GM12892 (cell line): ENCODE measurements at regions not wholly inside any gene's neighbourhood (a gene's known extent, or its start where the extent isn't known, plus 50 kb on each side); places are given as distances from the start of the nearest gene placed in this dataset.

Experiments
- DNase-seq: peaks from one replicate; pipeline ENCODE4 v3.0.0; 2011; ENCODE audit not compliant: insufficient read length
- FAIRE-seq: peaks from 2 replicates; lab custom pipeline; 2011; peaks lifted over from hg19 to GRCh38; lab: Jason Lieb, UNC
- POLR2A ChIP-seq: IDR thresholded peaks from 2 replicates; pipeline ENCODE4 v1.6.1; 2011; ENCODE audit warnings: low read depth, low read length, control low read depth
- POLR2AphosphoS5 ChIP-seq: IDR thresholded peaks from 2 replicates; pipeline ENCODE4 v1.6.1; 2011; ENCODE audit warnings: low read depth, low read length, control low read depth
- TAF1 ChIP-seq: IDR thresholded peaks from 2 replicates; pipeline ENCODE4 v1.6.1; 2011; ENCODE audit warnings: low read depth, mild to moderate bottlenecking, control low read depth, low read length, borderline replicate concordance

DNA sequence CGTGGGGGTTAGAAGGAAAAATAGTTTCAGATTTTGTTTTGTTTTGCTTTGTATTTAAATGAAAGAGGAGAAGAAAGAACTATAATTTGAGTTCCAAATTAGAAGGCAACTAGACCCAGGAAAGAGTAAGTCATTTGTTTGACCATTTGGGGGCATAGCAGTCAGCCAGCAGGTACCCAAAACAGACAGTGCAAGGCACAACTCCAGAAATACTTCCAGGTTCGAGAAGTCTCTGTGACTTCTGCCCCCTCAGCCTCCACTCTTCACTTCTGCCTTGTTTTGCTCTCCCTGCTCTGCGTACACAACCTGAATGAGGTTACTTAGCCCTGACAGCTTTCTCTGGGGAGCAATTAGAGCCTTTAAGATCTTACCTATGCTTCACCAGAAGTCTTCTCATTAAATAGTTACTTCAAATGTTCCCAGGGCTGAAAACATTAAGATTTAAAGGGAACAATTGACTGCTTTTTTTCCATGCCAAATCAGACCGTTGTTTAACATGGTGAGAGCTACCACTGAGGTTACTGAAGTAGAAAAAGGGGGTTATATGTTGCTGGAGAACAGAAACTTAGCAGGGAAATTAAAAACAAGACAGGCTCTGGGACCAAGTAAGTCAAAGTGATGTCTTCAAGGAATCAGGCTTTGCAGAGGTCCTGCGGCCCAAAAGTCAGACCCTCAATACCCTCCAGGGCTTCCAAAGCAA, 216.9 kb downstream of the BCL11A start:
- DNase-seq, result no peak
- TF ChIP-seq POLR2A (no peak), POLR2AphosphoS5 (no peak), TAF1 (no peak)
- FAIRE-seq, result peak; percentile 80

DNA sequence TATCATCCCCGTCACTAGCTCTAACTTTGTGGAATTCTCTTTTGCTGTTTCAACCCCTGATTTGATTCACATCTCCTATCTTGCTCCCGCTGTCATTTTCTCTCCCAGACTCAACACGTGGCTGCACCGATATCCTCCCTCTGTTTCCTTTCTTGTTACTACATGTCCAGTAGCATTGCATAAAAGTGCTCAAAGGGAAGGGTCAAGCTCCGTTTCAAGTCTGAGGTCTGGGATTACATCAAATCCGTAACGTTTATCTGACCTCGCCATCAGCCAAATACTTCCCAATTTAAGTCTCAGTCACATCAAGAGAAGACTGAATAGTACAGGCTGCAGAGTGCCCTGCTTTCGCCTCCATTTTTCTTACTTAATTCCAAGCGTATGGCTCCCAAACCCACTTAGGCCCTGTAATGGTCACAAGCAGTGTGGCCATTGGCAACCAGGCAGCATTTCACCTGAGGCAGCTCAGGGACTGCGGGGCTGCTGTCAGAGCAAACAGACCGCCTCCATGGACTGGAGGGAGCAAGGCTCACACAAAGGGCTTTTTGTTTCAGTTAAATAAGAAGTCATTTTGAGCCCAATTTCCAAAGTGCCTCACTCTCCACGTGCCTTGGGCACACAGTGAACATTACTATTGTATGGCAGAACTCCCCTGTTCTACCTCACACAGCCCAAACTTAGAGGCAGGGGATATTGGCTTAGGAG, 217.8 kb downstream of the BCL11A start:
- no peak for FAIRE-seq
- TF ChIP-seq POLR2AphosphoS5 (no peak), TAF1 (no peak), POLR2A (no peak)
- no peak for DNase-seq

DNA sequence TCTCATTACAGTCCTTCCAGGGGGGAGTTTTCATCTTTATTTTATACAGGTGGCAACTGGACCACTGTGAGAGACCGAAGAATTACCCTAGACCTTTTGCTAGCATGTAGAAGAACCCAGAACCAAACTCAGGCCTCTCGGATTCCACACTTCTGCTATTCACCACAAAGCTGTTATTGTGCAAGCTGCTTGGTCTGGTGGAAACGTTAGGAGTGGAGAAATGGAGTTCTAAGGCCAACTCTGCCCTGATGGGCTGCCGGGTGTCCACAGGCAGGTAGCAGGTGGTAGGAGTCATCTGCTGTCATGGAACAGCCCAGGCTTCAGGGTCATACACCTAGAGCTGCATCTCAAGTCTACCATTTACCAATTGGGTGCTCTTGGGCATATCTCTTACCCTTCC, 218.8 kb downstream of the BCL11A start:
- TF ChIP-seq POLR2AphosphoS5 (no peak), POLR2A (no peak), TAF1 (no peak)
- no peak for FAIRE-seq
- no peak for DNase-seq

DNA sequence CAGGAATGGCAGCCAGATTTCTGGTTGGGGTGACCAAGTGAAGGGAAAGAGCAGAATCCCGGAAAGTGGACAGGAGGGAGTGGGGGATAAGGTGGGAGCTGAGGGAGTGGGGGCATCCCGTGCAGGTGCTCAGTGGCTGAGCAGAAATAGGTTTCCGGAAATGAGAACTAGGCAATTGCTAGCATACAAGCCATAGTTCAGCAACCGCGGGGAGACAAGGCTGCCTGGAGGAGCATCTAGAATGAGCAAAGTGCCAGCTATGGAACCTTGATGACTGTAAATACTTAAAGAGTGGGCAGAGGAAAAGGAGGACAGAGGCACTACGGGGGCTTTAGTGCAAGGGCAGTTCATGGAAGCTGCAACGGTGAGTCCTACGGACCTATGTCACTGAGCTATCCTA, 220.2 kb downstream of the BCL11A start:
- TF ChIP-seq POLR2AphosphoS5, result no peak
- no peak for TF ChIP-seq TAF1
- no peak for TF ChIP-seq POLR2A
- no peak for FAIRE-seq
- no peak for DNase-seq

DNA sequence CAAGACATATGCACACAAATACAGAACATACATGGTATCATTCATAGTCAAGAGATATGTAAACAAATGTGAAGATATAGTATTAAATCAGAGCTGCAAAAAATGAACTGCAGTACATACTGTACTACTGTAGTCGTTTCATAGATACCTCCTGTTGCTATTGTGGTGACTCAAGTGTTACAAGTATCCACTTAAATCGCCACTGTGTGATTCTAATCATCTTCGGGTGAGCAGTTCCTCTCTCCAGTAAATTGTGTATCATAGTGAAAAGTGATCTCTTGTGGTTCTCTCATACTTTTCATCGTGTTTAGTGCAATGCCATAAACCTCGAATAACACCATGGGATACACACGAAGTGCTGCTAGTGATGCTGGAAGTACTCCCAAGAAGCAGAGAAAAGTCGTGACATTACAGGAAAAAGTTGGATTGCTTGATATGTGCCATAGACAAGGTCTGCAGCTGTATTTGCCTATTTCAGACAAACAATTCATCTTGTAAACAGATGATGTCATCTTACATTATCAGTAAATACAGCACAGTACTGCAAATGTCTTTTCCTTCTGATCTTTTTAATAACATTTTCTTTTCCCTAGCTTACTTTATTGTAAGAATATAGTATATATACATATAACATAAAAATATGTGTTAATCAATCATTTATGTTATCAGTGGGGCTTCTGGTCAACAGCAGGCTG, 222.2 kb downstream of the BCL11A start:
- no peak for FAIRE-seq
- no peak for DNase-seq
- TF ChIP-seq POLR2AphosphoS5 (no peak), TAF1 (no peak), POLR2A (no peak)

DNA sequence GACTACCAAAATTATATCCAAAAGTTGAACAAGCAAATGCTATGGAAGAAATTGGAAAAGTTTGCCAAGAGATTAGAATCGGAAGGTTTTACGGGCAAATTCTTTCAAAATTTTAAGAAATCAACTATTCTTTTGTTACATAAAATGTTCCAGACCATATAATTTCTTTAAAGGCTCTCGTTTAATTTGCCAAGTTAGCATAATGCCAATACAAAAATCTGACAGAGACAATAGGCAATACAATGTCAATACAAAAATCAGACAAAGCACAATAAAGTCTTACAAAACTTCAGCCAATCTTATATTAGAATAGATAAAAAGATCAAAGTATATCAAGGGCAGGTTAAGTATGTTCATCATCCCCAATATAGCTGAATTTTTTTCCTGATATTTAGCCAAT, 224.2 kb downstream of the BCL11A start:
- no peak for DNase-seq
- TF ChIP-seq TAF1 (no peak), POLR2AphosphoS5 (no peak), POLR2A (no peak)
- FAIRE-seq, result no peak

DNA sequence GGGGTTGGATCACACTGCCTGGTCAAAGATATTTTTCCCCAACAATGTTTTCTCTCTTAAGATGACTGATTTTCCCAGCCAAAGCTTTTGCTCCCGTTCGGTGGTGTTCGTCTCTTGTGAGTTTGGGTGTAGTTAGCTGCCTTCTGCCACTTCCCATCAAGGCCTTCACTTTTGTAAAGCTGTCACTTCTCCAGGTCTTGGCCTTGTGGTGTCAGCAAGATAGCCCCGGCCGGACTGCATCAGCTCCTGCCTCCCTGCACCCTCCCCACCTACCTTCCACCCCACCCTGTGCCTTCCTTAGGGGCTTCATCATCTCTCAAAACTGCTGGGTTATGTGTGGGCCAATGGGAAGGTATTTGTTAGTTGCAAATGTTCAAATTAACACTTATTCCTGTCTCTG, 228.9 kb downstream of the BCL11A start:
- DNase-seq, result no peak
- FAIRE-seq, result no peak
- TF ChIP-seq POLR2AphosphoS5 (no peak), POLR2A (no peak), TAF1 (no peak)

DNA sequence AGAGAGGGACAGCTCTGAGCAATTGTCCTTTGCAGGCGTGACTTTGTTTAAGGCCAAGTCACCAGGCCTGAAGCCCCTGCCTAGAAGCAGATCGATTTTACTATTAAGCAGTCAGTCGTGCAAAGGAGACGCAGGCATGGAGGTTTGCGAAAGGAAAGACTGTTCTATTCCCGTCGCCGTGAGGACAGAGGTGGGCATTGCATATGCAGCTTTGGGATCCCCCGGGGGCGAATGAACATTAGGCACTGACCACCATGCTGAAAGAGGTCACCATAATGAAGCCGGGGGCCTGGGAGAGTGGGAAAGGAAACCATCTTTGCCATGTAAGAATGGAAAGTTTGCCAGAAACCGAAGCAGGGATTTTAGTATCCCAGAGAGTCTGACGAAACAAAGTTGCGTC, 231.6 kb downstream of the BCL11A start:
- FAIRE-seq, result no peak

DNA sequence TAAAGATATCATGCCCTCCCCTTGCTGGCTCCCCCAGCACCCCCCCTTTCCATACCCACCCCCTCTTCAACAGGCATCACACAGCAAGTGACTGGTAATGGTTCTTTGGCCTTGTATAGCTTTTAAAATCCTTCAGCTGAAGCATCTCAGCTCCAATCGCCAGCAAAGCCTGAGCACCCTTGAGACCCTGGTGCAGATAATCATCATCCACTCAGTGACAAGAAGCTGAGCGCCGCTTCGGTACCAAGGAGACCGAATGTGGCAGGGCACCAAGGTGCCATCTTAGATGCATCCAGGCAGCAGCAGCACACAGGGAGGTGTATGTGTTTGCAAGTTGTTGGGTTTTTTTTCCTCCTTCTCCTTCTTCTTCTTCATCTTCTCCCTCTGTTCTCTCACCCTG, 232.7 kb downstream of the BCL11A start:
- no peak for DNase-seq
- no peak for TF ChIP-seq POLR2AphosphoS5
- TF ChIP-seq POLR2A, result no peak
- TF ChIP-seq TAF1, result no peak
- no peak for FAIRE-seq

More for the DNA sequence above, 231.6 kb downstream of the BCL11A start:
- TF ChIP-seq POLR2A (no peak), TAF1 (no peak), POLR2AphosphoS5 (no peak)
- no peak for DNase-seq

DNA sequence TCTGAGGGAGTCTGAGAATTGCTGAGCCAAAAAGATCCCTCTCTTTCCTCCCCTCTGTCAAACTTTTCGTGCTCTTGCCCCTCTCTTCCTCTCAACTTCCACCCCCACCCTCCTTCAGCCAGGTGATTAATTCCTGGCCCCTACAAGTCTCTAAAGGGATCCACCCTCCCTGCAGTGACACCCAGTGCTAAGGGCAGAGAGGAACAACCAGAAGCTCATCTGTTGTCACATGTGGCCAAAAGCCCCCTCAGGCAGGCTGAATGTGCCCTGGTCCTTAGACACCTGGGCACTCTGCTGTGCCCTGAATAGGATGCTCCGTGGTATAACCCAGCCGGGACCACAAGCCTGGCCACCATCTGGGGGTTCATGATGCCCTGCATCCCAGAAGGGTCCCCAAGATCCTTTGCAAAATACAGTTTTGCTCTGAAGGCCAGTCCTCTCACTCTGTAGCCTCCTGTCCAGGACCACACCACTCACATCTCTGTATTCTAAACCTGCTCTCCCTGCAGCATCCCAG, 234.4 kb downstream of the BCL11A start:
- DNase-seq (no peak), FAIRE-seq (no peak)
- TF ChIP-seq POLR2A (no peak), POLR2AphosphoS5 (no peak), TAF1 (no peak)

DNA sequence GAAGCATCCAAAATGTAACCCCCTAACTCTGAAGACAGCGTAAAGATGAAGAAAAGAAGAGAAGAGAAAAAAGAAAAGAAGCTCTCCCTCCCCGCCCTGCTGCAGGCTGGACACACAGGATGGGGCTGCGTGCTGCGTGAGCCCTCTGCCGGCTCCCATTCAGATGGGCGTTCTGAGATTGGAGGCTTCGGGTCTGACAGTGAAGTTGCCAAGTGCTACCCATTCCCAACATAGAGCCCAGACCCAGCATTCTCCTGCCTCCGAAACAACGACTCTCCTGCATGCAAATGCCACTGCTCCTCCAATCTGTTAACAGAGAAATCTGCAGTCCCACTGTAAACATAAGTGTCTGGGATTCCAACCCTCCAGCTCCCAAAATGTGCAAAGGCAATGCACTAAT, 234.9 kb downstream of the BCL11A start:
- FAIRE-seq, result no peak
- TF ChIP-seq TAF1 (no peak), POLR2A (no peak), POLR2AphosphoS5 (no peak)
- no peak for DNase-seq
